PC-9 (cell line): ENCODE measurements at regions not wholly inside any gene's neighbourhood (a gene's known extent, or its start where the extent isn't known, plus 50 kb on each side); places are given as distances from the start of the nearest gene placed in this dataset.
"Not testable (repeated sequence)": the region's sequence is repeated elsewhere in the genome, so short reads cannot be mapped to it uniquely, and the experiment has no call there.

Experiments
- BruUV-seq: library from RNA; stranded (reverse); fragments of 400-500 nt; replicated peaks from 2 replicates; lab custom pipeline; 2021; lab: Mats Ljungman, UMichigan
- CTCF ChIA-PET: fragments of 300-600 bp; sonication (Branson Sonifier 250); formaldehyde crosslinking; loops from one replicate; lab custom pipeline; 2022; ENCODE audit warnings: antibody characterized with exemption; lab: Charles Lee
- POLR2A ChIA-PET: fragments of 300-600 bp; sonication (Branson Sonifier 250); formaldehyde crosslinking; loops from one replicate; lab custom pipeline; 2022; ENCODE audit warnings: antibody characterized with exemption; ENCODE audit not compliant: unreplicated experiment; lab: Charles Lee
- DNase-seq, 2 experiments: peaks; one replicate each; pipeline versions ENCODE4 v3.0.0 to v3.0.0-alpha.2; 2015 to 2022; ENCODE audit warnings: mixed read lengths in 1 of 2
- H2AFZ ChIP-seq: fragments of 200-600 bp; sonication (generic); 2 replicates; pipeline ENCODE4 v1.8.1; 2017; ENCODE audit warnings: antibody characterized with exemption
- H3F3A ChIP-seq: fragments of 200-600 bp; sonication (generic); 2 replicates; pipeline ENCODE4 v1.8.1; 2017; ENCODE audit warnings: antibody characterized with exemption, mild to moderate bottlenecking, low read depth; ENCODE audit not compliant: insufficient read depth
- H3K27ac ChIP-seq: fragments of 200-600 bp; sonication (generic); 2 replicates; pipeline ENCODE4 v1.6.1; 2016; ENCODE audit warnings: mixed run types
- H3K27me3 ChIP-seq: fragments of 200-600 bp; sonication (generic); 2 replicates; pipeline ENCODE4 v1.6.1; 2016; ENCODE audit warnings: low read depth, mixed run types; ENCODE audit not compliant: insufficient read depth
- H3K36me3 ChIP-seq: fragments of 200-600 bp; sonication (generic); 2 replicates; pipeline ENCODE4 v1.6.1; 2016; ENCODE audit warnings: low read depth, mixed run types
- H3K4me1 ChIP-seq: fragments of 200-600 bp; sonication (generic); replicated peaks from 2 replicates; pipeline ENCODE4 v1.6.1; 2016; ENCODE audit warnings: mixed run types; ENCODE audit not compliant: insufficient read depth
- H3K4me2 ChIP-seq: fragments of 200-600 bp; sonication (generic); 2 replicates; pipeline ENCODE4 v1.6.1; 2017; ENCODE audit warnings: mixed run types
- H3K4me3 ChIP-seq: fragments of 200-600 bp; sonication (generic); 2 replicates; pipeline ENCODE4 v1.6.1; 2016; ENCODE audit warnings: mixed run types
- H3K79me2 ChIP-seq: fragments of 200-600 bp; sonication (generic); 2 replicates; pipeline ENCODE4 v1.6.1; 2017; ENCODE audit warnings: low read depth, mixed run types
- H3K9me2 ChIP-seq: fragments of 200-600 bp; sonication (generic); 2 replicates; pipeline ENCODE4 v1.8.1; 2017; ENCODE audit warnings: mild to moderate bottlenecking; ENCODE audit not compliant: insufficient read depth
- H3K9me3 ChIP-seq: fragments of 200-600 bp; sonication (generic); 2 replicates; pipeline ENCODE4 v1.8.1; 2016; ENCODE audit warnings: low read depth; ENCODE audit not compliant: insufficient read depth
- H4K20me1 ChIP-seq: fragments of 200-600 bp; sonication (generic); 2 replicates; pipeline ENCODE4 v1.8.1; 2017; ENCODE audit not compliant: insufficient read depth
- EZH2 ChIP-seq: fragments of 200-600 bp; sonication (generic); IDR thresholded peaks from 2 replicates; pipeline ENCODE4 v1.8.0; 2017; ENCODE audit warnings: antibody characterized with exemption, low read depth
- intact Hi-C: fragments of 100-400 bp; cut with micrococcal nuclease; formaldehyde crosslinking; loops from one replicate; pipeline ENCODE4 v1.10.0; 2022; ENCODE audit not compliant: unreplicated experiment
- TF ChIP-seq, protein P1 (sequence below): fragments of 200-600 bp; sonication (generic); conservative IDR thresholded peaks from 2 replicates; pipeline ENCODE4 v1.6.1; 2017; ENCODE audit warnings: mixed run types, antibody characterized with exemption, mild to moderate bottlenecking, moderate library complexity

DNA sequence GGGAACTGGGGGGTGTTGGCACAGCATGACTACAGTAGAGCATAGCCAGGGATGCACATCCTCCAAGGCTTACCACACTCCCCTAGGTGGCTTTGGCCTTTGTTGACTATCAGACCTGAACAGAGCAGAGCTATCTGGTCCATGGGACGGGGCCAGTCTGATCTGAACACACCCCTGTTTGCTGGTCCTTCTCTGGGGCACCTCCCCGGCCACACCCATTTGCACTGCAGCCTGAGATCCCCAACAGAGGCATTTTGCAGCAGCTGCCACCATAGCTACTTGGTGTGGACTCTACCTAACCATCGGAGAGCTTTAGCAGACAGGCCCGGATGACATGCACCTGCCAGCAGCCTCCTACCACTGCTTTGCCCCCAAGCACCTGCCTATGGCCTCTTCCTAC is 75.8 kb upstream of the NOX4 start:
- no peaks in the 10 kb centered on the region for H3K27me3 ChIP-seq
- H3K79me2 ChIP-seq: no peaks in the 10 kb centered on the region
- intact Hi-C loops: no loop called here
- TF ChIP-seq EZH2: no peak
- TF ChIP-seq, protein P1, sequence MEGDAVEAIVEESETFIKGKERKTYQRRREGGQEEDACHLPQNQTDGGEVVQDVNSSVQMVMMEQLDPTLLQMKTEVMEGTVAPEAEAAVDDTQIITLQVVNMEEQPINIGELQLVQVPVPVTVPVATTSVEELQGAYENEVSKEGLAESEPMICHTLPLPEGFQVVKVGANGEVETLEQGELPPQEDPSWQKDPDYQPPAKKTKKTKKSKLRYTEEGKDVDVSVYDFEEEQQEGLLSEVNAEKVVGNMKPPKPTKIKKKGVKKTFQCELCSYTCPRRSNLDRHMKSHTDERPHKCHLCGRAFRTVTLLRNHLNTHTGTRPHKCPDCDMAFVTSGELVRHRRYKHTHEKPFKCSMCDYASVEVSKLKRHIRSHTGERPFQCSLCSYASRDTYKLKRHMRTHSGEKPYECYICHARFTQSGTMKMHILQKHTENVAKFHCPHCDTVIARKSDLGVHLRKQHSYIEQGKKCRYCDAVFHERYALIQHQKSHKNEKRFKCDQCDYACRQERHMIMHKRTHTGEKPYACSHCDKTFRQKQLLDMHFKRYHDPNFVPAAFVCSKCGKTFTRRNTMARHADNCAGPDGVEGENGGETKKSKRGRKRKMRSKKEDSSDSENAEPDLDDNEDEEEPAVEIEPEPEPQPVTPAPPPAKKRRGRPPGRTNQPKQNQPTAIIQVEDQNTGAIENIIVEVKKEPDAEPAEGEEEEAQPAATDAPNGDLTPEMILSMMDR: no peak
- no peak overlapping the region for H3K4me3 ChIP-seq
- no peaks in the 10 kb centered on the region for H3K9me3 ChIP-seq
- CTCF ChIA-PET: no interaction called here
- no TSS peak for BruUV-seq
- H4K20me1 ChIP-seq: no peaks in the 10 kb centered on the region
- H3K36me3 ChIP-seq: no peaks in the 10 kb centered on the region
- H3K4me2 ChIP-seq: no peak overlapping the region
- no peaks in the 10 kb centered on the region for H3K9me2 ChIP-seq
- H2AFZ ChIP-seq: no peak overlapping the region
- no peaks in the 10 kb centered on the region for H3F3A ChIP-seq
- POLR2A ChIA-PET: no interaction called here
- no peak overlapping the region for H3K27ac ChIP-seq
- no peak for DNase-seq
- no peaks in the 10 kb centered on the region for H3K4me1 ChIP-seq

DNA sequence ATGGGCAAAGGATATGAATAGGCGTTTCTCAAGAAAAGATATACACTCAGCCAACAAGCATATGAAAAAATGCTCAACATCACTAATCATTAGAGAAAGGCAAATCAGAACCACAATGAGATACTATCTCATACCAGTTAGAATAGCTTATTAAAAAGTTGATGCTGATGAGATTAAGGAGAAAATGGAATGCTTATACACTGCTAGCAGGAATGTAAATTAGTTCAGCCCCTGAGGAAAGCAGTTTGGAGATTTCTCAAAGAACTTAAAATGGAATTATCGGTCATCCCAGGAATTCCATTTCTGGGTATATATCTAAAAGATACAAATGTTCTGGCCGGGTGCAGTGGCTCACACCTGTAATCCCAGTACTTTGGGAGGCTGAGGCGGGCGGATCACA is 78.2 kb upstream of the NOX4 start:
- POLR2A ChIA-PET, H3K4me1 ChIP-seq, intact Hi-C loops, H3K27ac ChIP-seq, H3K9me2 ChIP-seq, DNase-seq, H3F3A ChIP-seq, H4K20me1 ChIP-seq, H2AFZ ChIP-seq, CTCF ChIA-PET, BruUV-seq, H3K79me2 ChIP-seq, H3K9me3 ChIP-seq, H3K27me3 ChIP-seq, H3K4me3 ChIP-seq, H3K4me2 ChIP-seq, H3K36me3 ChIP-seq: not testable (repeated sequence)

DNA sequence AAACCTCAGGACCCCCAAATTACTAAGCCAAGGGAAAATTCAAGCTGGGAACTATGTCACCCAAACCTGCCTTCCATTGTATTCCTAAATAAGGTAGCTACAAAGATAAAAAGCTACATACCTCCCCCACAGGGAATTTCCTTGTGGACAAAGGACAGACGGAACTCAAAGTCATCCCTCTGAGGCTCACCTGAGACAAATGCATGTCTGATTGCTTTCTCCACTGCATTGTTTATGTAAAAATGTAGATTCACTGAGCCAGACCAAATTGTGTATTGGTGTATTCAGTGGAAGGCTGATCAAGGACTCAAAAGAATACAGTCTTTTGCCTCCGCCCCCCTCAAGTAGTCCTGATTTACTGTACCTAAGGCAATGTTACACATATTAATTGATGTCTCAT is 80.5 kb upstream of the NOX4 start:
- H3K4me2 ChIP-seq, BruUV-seq, intact Hi-C loops, H3F3A ChIP-seq, H3K79me2 ChIP-seq, POLR2A ChIA-PET, H4K20me1 ChIP-seq, H3K9me2 ChIP-seq, CTCF ChIA-PET, DNase-seq, H3K4me3 ChIP-seq, H3K9me3 ChIP-seq, H3K4me1 ChIP-seq, H3K27me3 ChIP-seq, H3K36me3 ChIP-seq, H2AFZ ChIP-seq, H3K27ac ChIP-seq: not testable (repeated sequence)

DNA sequence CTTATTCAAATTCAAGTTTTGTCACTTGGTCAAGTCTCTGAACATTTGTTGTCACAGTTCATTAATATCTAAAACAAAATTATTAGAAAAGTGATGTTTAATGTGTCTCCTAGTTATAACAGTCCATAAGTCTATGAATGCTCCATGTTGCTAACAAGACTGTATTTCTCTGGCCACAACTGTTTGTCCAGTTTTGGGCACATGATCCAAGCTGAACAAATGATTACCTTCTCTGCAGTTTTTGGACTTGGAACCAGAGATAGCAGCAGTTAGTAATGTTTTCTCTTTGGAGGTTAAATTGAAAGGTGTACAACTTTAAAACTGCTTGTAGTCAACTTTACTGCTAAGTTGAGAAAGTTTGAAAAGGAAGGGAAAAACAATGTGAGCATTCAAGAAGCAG is 84.7 kb upstream of the NOX4 start:
- H3F3A ChIP-seq, H4K20me1 ChIP-seq, H3K9me2 ChIP-seq, H3K79me2 ChIP-seq, POLR2A ChIA-PET, H3K4me1 ChIP-seq, H3K36me3 ChIP-seq, H2AFZ ChIP-seq, DNase-seq, H3K4me2 ChIP-seq, intact Hi-C loops, BruUV-seq, H3K9me3 ChIP-seq, H3K27ac ChIP-seq, H3K27me3 ChIP-seq, CTCF ChIA-PET, H3K4me3 ChIP-seq: not testable (repeated sequence)

DNA sequence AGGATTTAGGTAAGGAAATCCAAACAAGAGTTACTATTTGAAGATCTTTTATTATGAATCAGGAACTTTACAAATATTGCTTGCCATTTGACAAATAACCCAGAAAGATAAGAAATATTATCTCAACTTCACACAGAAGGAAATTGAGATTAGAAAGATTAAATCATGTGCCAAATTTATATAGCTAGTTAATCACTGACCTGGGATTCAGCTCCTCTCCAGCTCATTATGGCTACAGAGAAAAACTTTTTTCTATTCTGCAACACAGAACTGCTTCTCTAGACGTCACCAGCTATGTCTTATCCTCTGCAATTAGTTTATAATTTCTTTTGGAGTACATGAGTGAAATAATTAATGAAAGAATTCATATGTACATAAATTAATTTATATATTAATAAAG is 86.3 kb upstream of the NOX4 start:
- H3K4me3 ChIP-seq, H3K9me2 ChIP-seq, POLR2A ChIA-PET, intact Hi-C loops, H3K9me3 ChIP-seq, H4K20me1 ChIP-seq, H3F3A ChIP-seq, H3K4me1 ChIP-seq, H3K79me2 ChIP-seq, H3K27me3 ChIP-seq, DNase-seq, H2AFZ ChIP-seq, BruUV-seq, H3K27ac ChIP-seq, CTCF ChIA-PET, H3K36me3 ChIP-seq, H3K4me2 ChIP-seq: not testable (repeated sequence)
